ENCODE measurements at regions not wholly inside any gene's neighbourhood (a gene's known extent, or its start where the extent isn't known, plus 50 kb on each side); places are given as distances from the start of the nearest gene placed in this dataset.

DNA sequence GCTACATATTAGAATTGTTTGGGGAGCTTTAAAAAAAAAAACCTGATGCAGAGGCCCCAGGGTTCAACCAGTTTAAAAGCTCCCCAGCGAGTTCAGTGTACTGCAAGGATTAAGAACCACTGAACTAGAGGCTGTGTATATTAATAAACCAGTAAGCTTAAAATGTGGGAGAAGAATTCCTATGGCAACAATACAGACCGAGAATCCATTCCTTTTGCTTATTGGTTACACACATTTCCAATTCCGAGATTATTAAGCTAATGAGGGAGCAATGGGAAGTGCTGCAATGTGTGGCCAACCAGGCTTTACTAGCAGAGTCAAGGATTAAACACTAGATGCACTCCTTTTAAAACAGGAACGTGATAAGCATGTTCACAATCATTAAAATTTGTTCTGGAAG, 204.4 kb downstream of the TDRD15 start:
- TF ChIP-seq, protein P1, sequence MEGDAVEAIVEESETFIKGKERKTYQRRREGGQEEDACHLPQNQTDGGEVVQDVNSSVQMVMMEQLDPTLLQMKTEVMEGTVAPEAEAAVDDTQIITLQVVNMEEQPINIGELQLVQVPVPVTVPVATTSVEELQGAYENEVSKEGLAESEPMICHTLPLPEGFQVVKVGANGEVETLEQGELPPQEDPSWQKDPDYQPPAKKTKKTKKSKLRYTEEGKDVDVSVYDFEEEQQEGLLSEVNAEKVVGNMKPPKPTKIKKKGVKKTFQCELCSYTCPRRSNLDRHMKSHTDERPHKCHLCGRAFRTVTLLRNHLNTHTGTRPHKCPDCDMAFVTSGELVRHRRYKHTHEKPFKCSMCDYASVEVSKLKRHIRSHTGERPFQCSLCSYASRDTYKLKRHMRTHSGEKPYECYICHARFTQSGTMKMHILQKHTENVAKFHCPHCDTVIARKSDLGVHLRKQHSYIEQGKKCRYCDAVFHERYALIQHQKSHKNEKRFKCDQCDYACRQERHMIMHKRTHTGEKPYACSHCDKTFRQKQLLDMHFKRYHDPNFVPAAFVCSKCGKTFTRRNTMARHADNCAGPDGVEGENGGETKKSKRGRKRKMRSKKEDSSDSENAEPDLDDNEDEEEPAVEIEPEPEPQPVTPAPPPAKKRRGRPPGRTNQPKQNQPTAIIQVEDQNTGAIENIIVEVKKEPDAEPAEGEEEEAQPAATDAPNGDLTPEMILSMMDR (IDR thresholded peaks at IDR 0.05), result no peak
- TF ChIP-seq EZH2phosphoT487 (IDR thresholded peaks at IDR 0.05), result no peak
